ENCODE measurements at regions not wholly inside any gene's neighbourhood (a gene's known extent, or its start where the extent isn't known, plus 50 kb on each side); places are given as distances from the start of the nearest gene placed in this dataset.

DNA sequence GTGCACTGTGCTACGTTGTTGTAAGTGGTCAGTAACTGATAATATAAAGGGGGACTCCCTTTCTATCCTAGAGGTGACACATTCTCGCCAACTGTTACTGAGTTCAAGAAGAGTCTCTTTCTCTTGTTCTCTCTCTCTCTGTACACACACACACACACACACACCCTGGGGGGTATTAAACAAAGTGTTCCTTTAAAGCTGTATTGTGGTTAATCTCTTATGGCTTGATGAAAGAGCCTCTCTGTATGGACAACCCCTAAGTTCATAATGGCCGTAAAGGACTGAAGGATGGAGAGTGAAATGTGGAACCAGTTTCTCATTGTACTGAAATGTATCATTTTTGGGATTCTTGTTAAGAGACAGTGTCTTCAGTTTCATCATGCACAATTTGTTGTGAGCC is 145.2 kb upstream of the BMPER start:
- Mint-ChIP-seq H3K4me1 (ENCODE audit: low read depth, unreplicated experiment) (peaks cover 53% of the 10 kb centered on the region), H3K27ac (ENCODE audit: unreplicated experiment) (peak overlapping the region; percentile 83), H3K9me3 (ENCODE audit: unreplicated experiment) (peaks cover 11% of the 10 kb centered on the region), H3K36me3 (ENCODE audit: unreplicated experiment) (no peaks in the 10 kb centered on the region), H3K27me3 (ENCODE audit: unreplicated experiment) (peaks cover 8% of the 10 kb centered on the region), H3K4me3 (ENCODE audit: unreplicated experiment) (no peak overlapping the region)
- TF ChIP-seq, protein P1, sequence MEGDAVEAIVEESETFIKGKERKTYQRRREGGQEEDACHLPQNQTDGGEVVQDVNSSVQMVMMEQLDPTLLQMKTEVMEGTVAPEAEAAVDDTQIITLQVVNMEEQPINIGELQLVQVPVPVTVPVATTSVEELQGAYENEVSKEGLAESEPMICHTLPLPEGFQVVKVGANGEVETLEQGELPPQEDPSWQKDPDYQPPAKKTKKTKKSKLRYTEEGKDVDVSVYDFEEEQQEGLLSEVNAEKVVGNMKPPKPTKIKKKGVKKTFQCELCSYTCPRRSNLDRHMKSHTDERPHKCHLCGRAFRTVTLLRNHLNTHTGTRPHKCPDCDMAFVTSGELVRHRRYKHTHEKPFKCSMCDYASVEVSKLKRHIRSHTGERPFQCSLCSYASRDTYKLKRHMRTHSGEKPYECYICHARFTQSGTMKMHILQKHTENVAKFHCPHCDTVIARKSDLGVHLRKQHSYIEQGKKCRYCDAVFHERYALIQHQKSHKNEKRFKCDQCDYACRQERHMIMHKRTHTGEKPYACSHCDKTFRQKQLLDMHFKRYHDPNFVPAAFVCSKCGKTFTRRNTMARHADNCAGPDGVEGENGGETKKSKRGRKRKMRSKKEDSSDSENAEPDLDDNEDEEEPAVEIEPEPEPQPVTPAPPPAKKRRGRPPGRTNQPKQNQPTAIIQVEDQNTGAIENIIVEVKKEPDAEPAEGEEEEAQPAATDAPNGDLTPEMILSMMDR (IDR thresholded peaks at IDR 0.05; ENCODE audit: partially characterized antibody, unreplicated experiment), result no peak
- no peak for DNase-seq

DNA sequence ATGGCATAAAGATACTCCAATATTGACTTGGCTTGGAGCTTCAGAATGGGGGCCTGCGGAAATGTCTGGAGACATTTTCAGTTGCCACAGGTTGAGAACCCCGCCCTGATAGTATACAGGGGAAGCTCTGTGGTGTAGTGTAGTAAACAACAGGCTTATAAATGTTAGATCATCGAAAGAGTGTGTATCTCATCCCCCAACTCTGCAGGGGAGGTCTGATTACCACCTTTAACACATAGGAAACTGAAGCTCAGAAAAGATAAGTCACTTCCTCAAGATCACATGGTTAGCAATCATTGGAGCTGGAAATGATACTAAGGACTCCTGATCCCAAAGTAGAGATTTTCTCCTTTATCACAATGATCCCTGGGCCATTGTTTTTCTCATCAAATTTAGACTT is 144.5 kb upstream of the BMPER start:
- H3K4me3 Mint-ChIP-seq (ENCODE audit: unreplicated experiment), result peak overlapping the region; percentile 43
- H3K9me3 Mint-ChIP-seq (ENCODE audit: unreplicated experiment), result peaks cover 11% of the 10 kb centered on the region
- peaks cover 51% of the 10 kb centered on the region for H3K4me1 Mint-ChIP-seq (ENCODE audit: low read depth, unreplicated experiment)
- H3K27me3 Mint-ChIP-seq (ENCODE audit: unreplicated experiment), result peaks cover 8% of the 10 kb centered on the region
- TF ChIP-seq, protein P1 (IDR thresholded peaks at IDR 0.05; ENCODE audit: partially characterized antibody, unreplicated experiment), result no peak
- no peak for DNase-seq
- H3K36me3 Mint-ChIP-seq (ENCODE audit: unreplicated experiment), result no peaks in the 10 kb centered on the region
- peak overlapping the region; percentile 97 for H3K27ac Mint-ChIP-seq (ENCODE audit: unreplicated experiment)

DNA sequence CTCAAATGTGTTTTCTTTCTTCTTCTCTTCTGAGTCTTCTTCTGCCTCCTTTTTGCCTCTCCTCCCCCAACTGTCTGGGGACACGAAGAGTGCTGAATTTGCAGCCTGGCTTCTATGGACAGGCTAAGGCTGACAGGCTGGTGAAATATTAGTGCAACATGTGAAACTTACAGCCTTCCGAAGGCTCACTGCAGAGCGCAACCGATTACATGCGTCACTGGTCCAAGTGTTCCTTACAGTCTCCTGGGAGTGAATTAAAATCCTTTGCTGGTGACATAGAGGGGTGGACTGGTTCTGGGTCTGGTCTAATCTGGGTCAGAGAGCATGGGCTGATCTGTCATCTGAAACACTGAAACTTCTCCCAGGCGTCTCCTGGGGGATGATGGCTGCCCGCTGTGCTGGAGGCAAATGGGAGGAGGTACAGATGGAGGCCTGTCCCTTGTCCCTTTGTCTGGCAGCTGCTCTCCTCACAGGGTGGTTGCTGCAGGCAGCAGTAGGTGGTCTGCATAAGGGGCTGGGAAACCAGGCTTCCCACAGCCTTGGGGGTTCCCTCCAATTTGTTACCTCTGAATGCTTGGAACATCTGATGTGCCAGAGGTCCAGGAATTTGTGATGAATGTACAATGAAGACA is 143.8 kb upstream of the BMPER start:
- Mint-ChIP-seq H3K4me3 (ENCODE audit: unreplicated experiment) (peak overlapping the region; percentile 65), H3K27ac (ENCODE audit: unreplicated experiment) (peak overlapping the region; percentile 97), H3K9me3 (ENCODE audit: unreplicated experiment) (peaks cover 11% of the 10 kb centered on the region), H3K4me1 (ENCODE audit: low read depth, unreplicated experiment) (peaks cover 49% of the 10 kb centered on the region), H3K27me3 (ENCODE audit: unreplicated experiment) (peaks cover 8% of the 10 kb centered on the region), H3K36me3 (ENCODE audit: unreplicated experiment) (no peaks in the 10 kb centered on the region)
- TF ChIP-seq, protein P1 (IDR thresholded peaks at IDR 0.05; ENCODE audit: partially characterized antibody, unreplicated experiment), result no peak
- DNase-seq, result peak; percentile 69

DNA sequence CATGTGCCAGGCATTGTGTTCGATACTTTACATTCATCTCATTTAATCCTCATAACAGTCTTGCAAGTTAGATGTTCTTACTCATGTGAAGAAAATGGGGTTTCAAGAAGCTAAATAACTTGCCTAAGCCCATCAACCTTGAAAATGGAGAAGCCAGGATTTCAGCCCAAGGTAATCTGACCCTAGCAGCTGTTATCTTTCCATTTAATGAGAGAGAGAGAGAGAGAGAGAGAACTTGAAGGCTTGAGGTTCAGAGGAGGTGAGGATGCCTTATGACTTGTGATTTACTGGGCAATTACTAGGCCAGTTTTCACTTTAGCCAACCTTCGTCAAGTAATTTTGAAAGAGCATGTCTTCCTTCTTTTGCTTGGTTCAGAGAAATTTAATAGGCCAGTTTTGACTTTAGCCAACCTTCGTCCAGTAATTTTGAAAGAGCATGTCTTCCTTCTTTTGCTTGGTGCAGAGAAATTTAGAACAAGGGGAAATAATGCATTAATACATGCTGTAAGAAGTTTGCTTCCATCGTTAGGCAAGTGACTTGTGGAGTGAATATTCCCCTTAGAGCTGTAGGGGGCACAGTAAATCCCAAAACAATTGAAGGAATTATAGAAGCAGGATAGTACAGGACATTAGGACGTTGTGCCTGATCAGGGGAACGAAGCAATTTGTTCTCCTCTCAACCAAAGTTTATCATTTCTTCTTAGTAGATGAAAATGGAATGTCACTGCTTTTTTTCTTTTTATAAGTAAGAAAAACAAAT is 143.0 kb upstream of the BMPER start:
- peak overlapping the region; percentile 97 for H3K27ac Mint-ChIP-seq (ENCODE audit: unreplicated experiment)
- peaks cover 45% of the 10 kb centered on the region for H3K4me1 Mint-ChIP-seq (ENCODE audit: low read depth, unreplicated experiment)
- peak overlapping the region; percentile 65 for H3K4me3 Mint-ChIP-seq (ENCODE audit: unreplicated experiment)
- no peaks in the 10 kb centered on the region for H3K36me3 Mint-ChIP-seq (ENCODE audit: unreplicated experiment)
- H3K9me3 Mint-ChIP-seq (ENCODE audit: unreplicated experiment), result peaks cover 11% of the 10 kb centered on the region
- TF ChIP-seq, protein P1 (IDR thresholded peaks at IDR 0.05; ENCODE audit: partially characterized antibody, unreplicated experiment), result no peak
- H3K27me3 Mint-ChIP-seq (ENCODE audit: unreplicated experiment), result peaks cover 8% of the 10 kb centered on the region
- DNase-seq, result no peak

DNA sequence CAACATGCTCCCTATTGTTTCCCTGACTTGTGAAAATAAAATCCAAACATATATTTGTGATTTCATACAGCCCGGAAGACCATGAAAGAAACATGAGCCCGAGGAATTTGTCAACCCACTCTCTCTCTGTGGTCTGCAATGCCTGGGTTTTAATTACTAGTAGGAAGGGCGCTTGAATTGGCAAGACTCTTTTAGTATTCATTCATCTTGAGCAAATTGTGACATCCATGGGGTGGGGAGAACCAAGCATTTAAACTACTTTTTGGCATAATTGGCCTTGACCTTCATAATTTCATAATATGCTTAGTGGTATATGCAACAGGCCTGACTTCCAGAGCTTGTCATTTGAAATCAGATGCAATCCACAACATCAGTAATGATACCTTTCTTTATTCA is 142.4 kb upstream of the BMPER start:
- Mint-ChIP-seq H3K9me3 (ENCODE audit: unreplicated experiment) (peaks cover 11% of the 10 kb centered on the region), H3K27me3 (ENCODE audit: unreplicated experiment) (peaks cover 8% of the 10 kb centered on the region), H3K4me1 (ENCODE audit: low read depth, unreplicated experiment) (peaks cover 45% of the 10 kb centered on the region), H3K4me3 (ENCODE audit: unreplicated experiment) (no peak overlapping the region), H3K27ac (ENCODE audit: unreplicated experiment) (peak overlapping the region; percentile 97), H3K36me3 (ENCODE audit: unreplicated experiment) (no peaks in the 10 kb centered on the region)
- TF ChIP-seq, protein P1 (IDR thresholded peaks at IDR 0.05; ENCODE audit: partially characterized antibody, unreplicated experiment), result no peak
- DNase-seq, result no peak
